NCI-H2029 treated with DMSO at 0.1 percent for 48 hours (cell line): ENCODE measurements at regions not wholly inside any gene's neighbourhood (a gene's known extent, or its start where the extent isn't known, plus 50 kb on each side); places are given as distances from the start of the nearest gene placed in this dataset.

ENCODE experiments used
- DNase-seq: peaks from one replicate; lab custom pipeline; 2025; lab: John Stamatoyannopoulos, UW

DNA sequence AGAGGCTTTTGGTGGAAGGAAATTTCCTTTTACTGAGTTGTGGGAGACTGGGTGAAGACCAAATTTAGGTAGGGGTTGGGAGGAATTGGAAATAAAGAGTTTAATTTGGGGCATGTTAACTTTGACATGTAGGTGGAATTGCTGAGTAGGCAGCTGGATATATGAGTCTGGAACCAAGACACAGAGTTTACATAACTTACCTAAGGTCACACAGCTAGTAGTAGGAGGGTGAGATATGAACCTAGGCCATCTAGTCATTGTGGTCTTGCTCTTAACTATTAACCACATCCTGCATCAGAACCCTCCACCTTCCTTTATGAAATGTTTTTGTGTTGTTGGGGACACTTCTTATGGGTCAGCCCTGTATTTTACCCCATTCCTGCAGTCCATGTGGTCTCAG is 113.1 kb downstream of the ICOS start:
- DNase-seq, result no peak

- no peak for DNase-seq
Observed at GRCh38 chr2:204050681-204051080, 114.1 kb downstream of the ICOS start.

DNA sequence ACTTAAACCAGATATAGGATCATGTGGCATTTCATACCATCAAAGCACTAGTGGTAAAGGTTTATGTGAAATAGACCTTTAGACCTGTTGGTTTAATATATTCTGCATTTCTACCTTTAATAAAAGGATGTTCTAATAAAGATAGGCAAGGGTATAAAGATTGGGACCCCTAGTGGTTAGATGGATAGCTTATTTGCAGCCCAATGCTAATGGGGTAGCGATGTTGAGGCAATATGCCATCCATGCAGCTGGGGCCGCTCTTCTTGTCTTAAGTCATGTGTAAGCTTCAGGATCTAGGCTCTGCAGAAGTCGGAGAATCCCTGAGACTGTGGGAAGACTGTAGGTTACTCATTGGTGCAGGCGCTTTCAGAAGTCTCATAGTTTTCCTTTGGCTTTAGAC is 114.9 kb downstream of the ICOS start:
- no peak for DNase-seq

DNA sequence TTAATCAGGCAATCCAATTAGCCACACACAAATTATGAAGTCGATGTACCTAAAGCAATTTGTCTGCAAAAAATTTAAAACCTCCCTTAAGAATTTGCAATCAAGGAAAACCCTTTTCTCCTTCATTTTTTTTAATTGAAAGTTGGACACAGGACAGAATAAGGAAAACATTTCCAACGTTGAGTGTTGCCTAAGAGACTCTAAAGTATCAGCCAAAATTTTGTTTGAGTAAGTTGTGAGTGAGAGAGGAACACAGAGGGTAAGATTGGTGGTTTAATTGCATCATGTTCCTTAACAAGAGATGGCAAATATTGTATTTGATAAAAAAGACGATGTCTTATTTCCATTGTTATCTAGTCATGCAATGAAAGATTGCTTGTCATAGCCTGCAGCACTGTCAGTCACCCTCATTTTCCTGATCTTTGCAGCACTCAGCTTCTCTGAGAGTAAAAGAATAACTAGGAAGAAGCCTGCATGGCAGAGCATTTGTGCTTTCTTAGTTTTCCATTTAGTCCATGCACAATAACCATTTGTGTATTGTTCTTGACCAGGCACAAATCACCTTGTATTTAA is 115.5 kb downstream of the ICOS start:
- no peak for DNase-seq

- DNase-seq, result no peak
Observed at GRCh38 chr2:204059016-204059415, 122.5 kb downstream of the ICOS start.

DNA sequence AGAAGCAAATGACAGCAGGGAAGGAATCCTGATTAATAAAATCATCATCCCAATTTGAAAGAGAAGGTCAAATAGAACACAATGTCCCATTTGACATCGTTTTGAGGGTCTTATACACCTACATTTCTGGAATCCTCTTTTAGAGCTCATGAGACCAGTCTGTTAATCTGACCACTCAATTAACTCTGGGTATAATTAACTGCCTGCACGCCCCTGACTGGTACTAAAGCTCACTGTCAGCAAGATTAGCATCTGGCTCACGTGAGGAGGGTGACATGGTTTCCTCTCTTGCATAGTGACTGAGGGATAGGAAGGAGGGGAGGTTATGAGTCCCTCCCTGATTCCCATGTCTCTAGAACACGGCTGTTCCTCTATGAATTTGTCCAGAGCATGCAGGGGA is 124.3 kb downstream of the ICOS start:
- DNase-seq, result no peak

- no peak for DNase-seq
Observed at GRCh38 chr2:204061241-204061640, 124.7 kb downstream of the ICOS start.

DNA sequence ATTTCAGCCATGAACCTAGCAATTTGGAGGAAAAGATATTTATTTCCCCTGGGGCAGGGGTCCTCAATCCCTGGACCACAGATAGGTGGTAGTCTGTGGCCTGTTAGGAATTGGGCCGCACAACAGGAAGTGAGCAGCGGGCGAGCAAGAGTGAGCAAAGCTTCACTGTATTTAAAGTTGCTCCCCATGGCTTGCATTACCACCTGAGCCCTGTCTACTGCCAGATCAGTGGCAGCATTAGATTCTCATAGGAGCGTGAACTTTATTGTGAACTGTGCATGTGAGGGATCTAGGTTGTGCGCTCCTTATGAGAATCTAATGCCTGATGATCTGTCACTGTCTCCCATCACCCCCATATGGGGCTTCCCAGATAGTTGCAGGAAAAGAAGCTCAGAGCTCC is 127.6 kb downstream of the ICOS start:
- DNase-seq, result no peak

- no peak for DNase-seq
Observed at GRCh38 chr2:204065566-204065965, 129.0 kb downstream of the ICOS start.

GRCh38 chr2:204066051-204066450 is 129.5 kb downstream of the ICOS start:
- no peak for DNase-seq

DNA sequence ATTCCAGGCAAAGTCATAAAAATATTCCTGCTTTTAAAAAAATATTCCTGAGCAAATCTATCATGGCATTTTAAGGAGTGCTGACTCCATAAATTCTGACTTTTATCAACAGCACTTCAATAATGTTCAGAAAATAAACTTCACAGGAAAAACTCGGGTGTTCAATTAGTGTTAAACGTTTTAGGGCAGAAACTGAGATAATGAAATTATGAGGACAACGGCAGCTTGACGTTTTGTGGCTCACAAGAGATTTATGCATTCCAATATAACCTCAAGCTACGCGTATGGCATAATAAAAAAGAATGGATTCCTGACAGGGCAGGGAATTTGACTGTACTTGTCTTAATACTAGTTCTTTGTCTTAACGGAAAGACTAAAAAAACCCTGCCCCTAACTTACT is 133.2 kb downstream of the ICOS start:
- no peak for DNase-seq

- no peak for DNase-seq
Observed at GRCh38 chr2:204072443-204073324, 136.1 kb downstream of the ICOS start.

DNA sequence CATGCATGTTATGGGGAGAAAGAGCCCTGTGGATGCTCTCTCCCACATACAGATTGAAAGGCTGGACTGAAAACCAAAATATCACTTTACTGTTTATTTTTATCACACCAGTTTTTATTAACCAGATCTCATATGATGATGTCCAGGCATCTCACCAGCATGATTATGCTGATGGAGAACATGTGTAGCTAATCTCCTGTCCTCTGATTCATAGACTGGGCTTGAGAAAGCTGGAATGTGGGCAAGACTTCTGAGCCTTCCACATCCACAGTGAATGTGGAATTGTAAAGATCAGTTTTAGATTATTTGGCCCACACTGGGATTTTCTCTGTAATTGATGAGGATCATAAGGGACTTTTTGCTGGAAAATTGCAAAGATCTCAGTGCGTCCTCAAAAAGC is 137.9 kb downstream of the ICOS start:
- no peak for DNase-seq

DNA sequence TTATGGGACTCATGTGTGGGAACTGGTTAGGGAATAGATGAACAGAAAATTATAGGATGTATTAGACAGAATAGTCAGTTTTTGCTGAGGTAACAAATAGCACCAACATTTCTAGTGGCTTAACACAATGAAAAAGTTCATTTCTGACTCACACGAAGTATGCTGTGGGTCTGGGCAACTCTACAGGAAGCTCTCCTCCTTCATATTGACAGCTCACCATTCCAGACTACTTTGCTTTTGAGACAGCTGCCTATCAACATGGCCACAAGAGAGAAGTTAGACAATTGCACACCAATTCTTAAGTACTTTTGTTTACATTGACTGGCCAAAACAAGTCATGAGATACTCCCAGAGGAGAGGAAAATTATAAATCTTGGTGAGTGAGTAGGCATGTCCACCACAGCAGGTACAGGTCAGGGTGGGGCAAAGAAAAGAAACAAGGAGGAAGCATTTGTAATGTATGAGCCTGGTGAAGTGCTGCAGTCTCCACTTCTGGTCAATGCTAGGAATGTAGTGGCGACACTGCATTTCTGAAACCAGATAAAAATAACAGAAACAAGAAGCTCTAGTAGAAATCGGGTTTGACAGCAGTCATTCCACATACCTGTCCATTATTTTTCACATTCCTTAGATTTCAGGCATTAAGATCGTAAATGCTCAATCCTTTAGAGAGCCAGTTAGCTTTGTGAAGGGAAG is 141.6 kb downstream of the ICOS start:
- DNase-seq, result no peak

DNA sequence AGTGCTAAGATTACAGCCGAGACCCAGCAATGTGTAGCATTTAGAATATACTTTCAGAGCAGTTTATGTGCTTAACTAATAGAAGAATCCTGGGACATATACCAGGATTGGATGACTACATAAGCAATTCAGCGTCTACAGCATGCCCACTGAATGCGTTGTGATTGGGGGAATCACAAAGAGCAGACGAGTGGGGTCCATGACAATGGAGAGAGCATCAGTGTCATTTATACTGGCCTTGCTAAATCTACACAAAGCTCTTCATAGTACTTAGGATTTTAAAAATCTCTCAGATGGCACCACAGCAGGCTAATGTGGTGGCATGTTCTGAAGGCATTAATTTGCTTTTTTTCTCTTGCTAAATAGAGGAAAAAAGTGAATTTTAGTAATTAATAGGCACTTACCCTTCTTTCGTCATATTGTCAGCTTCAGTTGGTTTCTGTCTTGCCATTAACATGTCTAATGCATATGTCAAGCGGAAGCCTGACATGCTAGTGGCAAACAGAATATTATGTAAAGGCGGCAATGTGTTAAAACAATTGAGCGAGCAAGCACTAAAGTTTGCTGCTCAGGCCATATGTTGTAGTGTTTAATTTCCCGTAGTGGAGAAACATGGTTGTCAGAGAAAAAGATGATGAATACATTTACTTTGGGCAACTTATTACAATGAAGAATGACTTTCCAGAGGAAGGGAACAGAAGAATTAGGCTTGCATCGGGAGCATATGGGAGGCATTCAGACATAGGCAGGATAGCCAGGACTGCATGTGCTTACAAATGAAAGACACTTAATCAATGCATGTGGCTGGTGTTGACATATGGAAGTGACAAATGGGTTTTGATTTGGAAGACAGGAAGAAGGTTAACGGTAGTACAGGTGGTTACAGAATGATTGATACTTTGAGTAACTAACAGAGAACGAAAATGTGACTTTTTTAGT is 145.2 kb downstream of the ICOS start:
- no peak for DNase-seq

DNA sequence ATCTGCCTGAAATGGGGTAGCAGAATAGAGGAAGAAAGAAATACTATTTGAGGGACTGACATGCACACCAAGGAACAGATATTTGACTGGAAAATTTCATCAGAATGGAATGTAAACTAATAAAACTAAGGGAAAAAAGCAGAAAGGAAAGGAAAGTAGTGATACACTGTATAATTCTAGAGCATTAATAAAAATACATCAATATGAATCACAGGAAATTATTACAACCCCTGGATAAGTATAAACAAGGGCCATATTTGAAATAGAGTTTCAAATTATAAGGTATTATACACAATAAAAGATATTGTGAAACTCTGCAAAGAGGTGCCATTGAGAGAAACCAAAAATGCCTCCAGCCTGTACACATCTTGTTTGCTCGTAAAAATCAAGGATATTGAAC is 149.6 kb downstream of the ICOS start:
- DNase-seq, result no peak

- no peak for DNase-seq
Observed at GRCh38 chr2:204089105-204089504, 152.5 kb downstream of the ICOS start.

DNA sequence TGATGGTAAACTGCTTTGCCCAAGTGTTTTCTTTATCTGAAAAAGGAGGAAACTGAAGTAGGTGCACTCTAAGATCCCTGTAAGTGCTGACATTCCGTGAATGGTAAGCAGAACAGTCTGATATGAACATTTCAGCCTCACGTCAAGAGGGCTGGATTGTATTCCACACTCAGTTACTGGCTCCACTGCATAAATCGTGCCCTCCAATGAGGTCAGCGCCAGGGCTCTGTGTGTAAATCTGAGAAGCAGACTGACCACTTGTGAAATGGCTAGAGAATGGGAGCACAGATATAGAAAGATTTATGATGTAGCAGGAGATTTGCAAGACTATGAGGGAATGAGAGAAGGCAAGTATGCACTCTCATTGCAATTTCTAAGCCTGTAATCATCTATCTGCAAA is 153.0 kb downstream of the ICOS start:
- DNase-seq, result no peak

- DNase-seq, result no peak
Observed at GRCh38 chr2:204090021-204090420, 153.5 kb downstream of the ICOS start.

DNA sequence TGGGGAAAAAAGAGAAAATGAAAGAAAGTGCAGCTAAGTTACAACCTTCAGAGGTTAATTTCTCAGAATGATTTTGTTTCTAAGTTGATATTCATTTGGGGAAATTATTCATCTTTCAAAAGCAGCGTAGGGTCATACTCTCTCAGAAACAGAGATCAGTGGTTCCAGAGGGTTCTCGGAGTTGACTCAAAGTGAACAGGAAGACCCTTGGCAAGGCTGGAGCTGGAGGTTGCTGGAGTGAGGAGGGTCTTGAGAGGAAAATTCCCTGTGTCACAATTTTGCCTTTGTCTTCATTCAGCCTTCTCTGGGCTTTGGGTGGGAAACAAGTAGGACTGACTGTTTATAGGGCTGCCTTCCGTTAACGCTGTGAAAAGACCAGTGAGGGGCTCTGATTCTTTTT is 168.2 kb downstream of the ICOS start:
- DNase-seq, result no peak

GRCh38 chr2:204108330-204108751 is 171.8 kb downstream of the ICOS start:
- no peak for DNase-seq

DNA sequence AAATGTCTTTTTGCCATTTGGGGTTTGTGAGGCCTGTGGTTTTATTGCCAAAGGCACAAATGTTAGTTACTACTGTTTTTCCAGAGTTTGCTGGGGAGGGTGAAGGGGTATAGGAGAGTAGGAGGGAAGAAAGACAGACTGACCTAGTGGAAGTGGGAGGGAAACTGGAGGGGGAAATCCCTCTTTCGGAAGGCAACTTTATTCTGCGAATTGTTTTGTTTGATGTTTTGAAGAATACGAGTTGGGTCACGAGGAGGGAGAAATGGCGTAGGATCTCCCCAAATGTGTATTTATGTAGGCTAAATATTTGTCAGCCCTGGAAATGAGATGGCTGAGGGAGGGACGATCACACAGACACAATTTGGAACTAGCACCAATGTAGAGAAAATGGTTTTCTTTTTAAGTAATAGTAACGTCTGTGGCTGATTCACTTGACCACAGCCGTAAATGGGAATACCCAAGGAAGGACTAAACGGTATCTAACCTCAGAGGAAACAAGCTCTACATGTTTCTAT is 172.3 kb downstream of the ICOS start:
- no peak for DNase-seq
